GM23338 (cell line): ENCODE measurements at regions not wholly inside any gene's neighbourhood (a gene's known extent, or its start where the extent isn't known, plus 50 kb on each side); places are given as distances from the start of the nearest gene placed in this dataset.

Experiments
- ATAC-seq: fragments of 200-7000 bp; cut with Tn5 transposase; 3 replicates; pipeline ENCODE4 v1.9.1; 2020
- DNase-seq: peaks from one replicate; pipeline ENCODE4 v3.0.0-alpha.2; 2015; ENCODE audit warnings: low spot score
- H2AFZ ChIP-seq: fragments of 200-600 bp; sonication (generic); 2 replicates; pipeline ENCODE4 v1.8.0; 2016; ENCODE audit warnings: antibody characterized with exemption, mild to moderate bottlenecking, moderate library complexity
- H3F3A ChIP-seq: fragments of 200-600 bp; sonication (generic); replicated peaks from 2 replicates; pipeline ENCODE4 v1.8.0; 2017; ENCODE audit warnings: antibody characterized with exemption, mixed run types, low read depth
- H3K27ac ChIP-seq: fragments of 200-600 bp; sonication (generic); 2 replicates; pipeline ENCODE4 v1.6.1; 2016; ENCODE audit warnings: low read depth
- H3K27me3 ChIP-seq: fragments of 200-600 bp; sonication (generic); 2 replicates; pipeline ENCODE4 v1.8.0; 2016; ENCODE audit warnings: mild to moderate bottlenecking, mixed run types, moderate library complexity; ENCODE audit not compliant: insufficient read depth
- H3K36me3 ChIP-seq: fragments of 200-600 bp; sonication (generic); 2 replicates; pipeline ENCODE4 v1.8.0; 2016; ENCODE audit warnings: mild to moderate bottlenecking; ENCODE audit not compliant: insufficient read depth
- H3K4me1 ChIP-seq: fragments of 200-600 bp; sonication (generic); 2 replicates; pipeline ENCODE4 v1.8.0; 2016; ENCODE audit warnings: mild to moderate bottlenecking, moderate library complexity; ENCODE audit not compliant: insufficient read depth
- H3K4me2 ChIP-seq: fragments of 200-600 bp; sonication (generic); 2 replicates; pipeline ENCODE4 v1.7.1; 2017; ENCODE audit warnings: mixed run types
- H3K4me3 ChIP-seq: fragments of 200-600 bp; sonication (generic); 2 replicates; pipeline ENCODE4 v1.6.1; 2016; ENCODE audit warnings: mixed run types
- H3K79me2 ChIP-seq: fragments of 200-600 bp; sonication (generic); replicated peaks from 2 replicates; pipeline ENCODE4 v1.8.0; 2017; ENCODE audit warnings: mild to moderate bottlenecking; ENCODE audit not compliant: insufficient read depth
- H3K9me2 ChIP-seq: fragments of 200-600 bp; sonication (generic); 2 replicates; pipeline ENCODE4 v1.8.0; 2017; ENCODE audit not compliant: insufficient read depth
- H4K20me1 ChIP-seq: fragments of 200-600 bp; sonication (generic); replicated peaks from 2 replicates; pipeline ENCODE4 v1.8.0; 2017; ENCODE audit warnings: mild to moderate bottlenecking; ENCODE audit not compliant: insufficient read depth
- H3K27ac Mint-ChIP-seq: 2 replicates; pipeline ENCODE4 v1.8.0; 2020; ENCODE audit warnings: inconsistent platforms, mild to moderate bottlenecking, moderate library complexity, mixed read lengths
- H3K27me3 Mint-ChIP-seq: 3 replicates; pipeline ENCODE4 v1.8.0; 2022; ENCODE audit warnings: low read depth, mild to moderate bottlenecking, moderate library complexity, mixed read lengths, inconsistent platforms; ENCODE audit not compliant: insufficient read depth, poor library complexity
- H3K36me3 Mint-ChIP-seq: 3 replicates; pipeline ENCODE4 v1.8.0; 2021; ENCODE audit warnings: low read depth, mild to moderate bottlenecking, inconsistent platforms, moderate library complexity, mixed read lengths
- H3K4me1 Mint-ChIP-seq: 3 replicates; pipeline ENCODE4 v1.8.0; 2020; ENCODE audit warnings: mild to moderate bottlenecking, inconsistent platforms, mixed read lengths
- H3K4me3 Mint-ChIP-seq: 3 replicates; pipeline ENCODE4 v1.8.0; 2021; ENCODE audit warnings: moderate library complexity, mild to moderate bottlenecking, inconsistent platforms, mixed read lengths
- H3K9me3 Mint-ChIP-seq: 3 replicates; pipeline ENCODE4 v1.8.0; 2020; ENCODE audit warnings: moderate library complexity, mild to moderate bottlenecking, inconsistent platforms, mixed read lengths
- CTCF ChIP-seq, 2 experiments: fragments of 200-600 bp in 1 of 2; sonication (generic) in 1 of 2; conservative IDR thresholded peaks; 2 replicates each; pipeline versions ENCODE4 v1.5.1 to v1.6.1; 2016 to 2017; ENCODE audit warnings: antibody characterized with exemption in 2 of 2, low read depth in 2 of 2, mild to moderate bottlenecking in 2 of 2, moderate library complexity in 1 of 2
- JUNB ChIP-seq: IDR thresholded peaks from one replicate; pipeline ENCODE4 v1.6.1; 2016; ENCODE audit warnings: antibody characterized with exemption; ENCODE audit not compliant: unreplicated experiment
- NANOG ChIP-seq: IDR thresholded peaks from 2 replicates; pipeline ENCODE4 v1.6.1; 2016; ENCODE audit warnings: antibody characterized with exemption, borderline replicate concordance
- POLR2AphosphoS5 ChIP-seq: IDR thresholded peaks from 2 replicates; pipeline ENCODE4 v1.6.1; 2016; ENCODE audit warnings: antibody characterized with exemption, low read depth
- REST ChIP-seq: IDR thresholded peaks from one replicate; pipeline ENCODE4 v1.6.1; 2018; ENCODE audit warnings: antibody characterized with exemption; ENCODE audit not compliant: unreplicated experiment
- TF ChIP-seq, protein P1 (sequence below): IDR thresholded peaks from 2 replicates; pipeline ENCODE4 v1.6.1; 2016; ENCODE audit warnings: antibody characterized with exemption

DNA sequence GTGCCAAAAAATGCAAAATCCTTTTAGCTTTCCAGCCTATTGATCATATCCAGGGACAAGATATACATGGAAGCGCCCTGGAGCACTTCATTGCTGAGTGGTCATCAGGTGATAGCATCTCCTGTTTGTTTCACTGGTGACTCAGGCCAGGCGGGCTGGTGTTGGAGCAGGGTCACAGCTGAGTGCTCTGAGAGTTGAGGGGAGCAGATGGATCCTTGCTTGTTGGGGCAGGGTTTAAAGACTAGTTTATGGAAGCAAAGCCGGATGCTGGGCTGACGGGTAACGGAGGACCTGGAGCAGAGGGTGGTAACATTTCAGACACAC lies 405.0 kb upstream of the TPM1 start:
- Histone ChIP-seq H3K79me2 (0 out of 2 replicates have a peak, but pooled peaks cover 3% of the 10 kb centered on the region), H4K20me1 (no peaks in the 10 kb centered on the region), H3K27me3 (no peaks in the 10 kb centered on the region), H3K4me1 (peaks cover 13% of the 10 kb centered on the region), H3K36me3 (no peaks in the 10 kb centered on the region), H3F3A (no peaks in the 10 kb centered on the region), H2AFZ (no peak overlapping the region), H3K9me2 (peaks cover 3% of the 10 kb centered on the region; the same call in 1 of the 2 replicates), H3K27ac (no peak overlapping the region), H3K4me3 (no peak overlapping the region), H3K4me2 (no peak overlapping the region)
- Mint-ChIP-seq H3K4me1 (peaks cover 14% of the 10 kb centered on the region), H3K27ac (no peak overlapping the region), H3K9me3 (no peaks in the 10 kb centered on the region), H3K36me3 (no peaks in the 10 kb centered on the region), H3K27me3 (peaks cover 8% of the 10 kb centered on the region), H3K4me3 (no peak overlapping the region)
- TF ChIP-seq NANOG (no peak), POLR2AphosphoS5 (no peak), REST (no peak), JUNB (no peak)
- no peak for DNase-seq
- ATAC-seq: no peak

GRCh38 chr15:62637950-62638619 lies 404.5 kb upstream of the TPM1 start:
- Histone ChIP-seq H3K4me2 (no peak overlapping the region), H3F3A (no peaks in the 10 kb centered on the region), H3K9me2 (peaks cover 3% of the 10 kb centered on the region; the same call in 1 of the 2 replicates), H3K27ac (no peak overlapping the region), H3K27me3 (no peaks in the 10 kb centered on the region), H3K4me3 (no peak overlapping the region), H2AFZ (no peak overlapping the region), H4K20me1 (no peaks in the 10 kb centered on the region), H3K4me1 (peaks cover 13% of the 10 kb centered on the region), H3K79me2 (0 out of 2 replicates have a peak, but pooled peaks cover 3% of the 10 kb centered on the region), H3K36me3 (no peaks in the 10 kb centered on the region)
- no peak overlapping the region for H3K27ac Mint-ChIP-seq
- H3K4me3 Mint-ChIP-seq: no peak overlapping the region
- DNase-seq: no peak
- H3K27me3 Mint-ChIP-seq: peaks cover 8% of the 10 kb centered on the region
- TF ChIP-seq CTCF (conservative IDR thresholded peaks at IDR 0.05; ENCODE audit: low read depth in 2 of 2): no peak
- TF ChIP-seq, protein P1, sequence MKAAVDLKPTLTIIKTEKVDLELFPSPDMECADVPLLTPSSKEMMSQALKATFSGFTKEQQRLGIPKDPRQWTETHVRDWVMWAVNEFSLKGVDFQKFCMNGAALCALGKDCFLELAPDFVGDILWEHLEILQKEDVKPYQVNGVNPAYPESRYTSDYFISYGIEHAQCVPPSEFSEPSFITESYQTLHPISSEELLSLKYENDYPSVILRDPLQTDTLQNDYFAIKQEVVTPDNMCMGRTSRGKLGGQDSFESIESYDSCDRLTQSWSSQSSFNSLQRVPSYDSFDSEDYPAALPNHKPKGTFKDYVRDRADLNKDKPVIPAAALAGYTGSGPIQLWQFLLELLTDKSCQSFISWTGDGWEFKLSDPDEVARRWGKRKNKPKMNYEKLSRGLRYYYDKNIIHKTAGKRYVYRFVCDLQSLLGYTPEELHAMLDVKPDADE: no peak
- TF ChIP-seq REST: no peak
- H3K4me1 Mint-ChIP-seq: peaks cover 14% of the 10 kb centered on the region
- no peaks in the 10 kb centered on the region for H3K9me3 Mint-ChIP-seq
- no peak for ATAC-seq
- no peaks in the 10 kb centered on the region for H3K36me3 Mint-ChIP-seq
